Stimulated activated CD4-positive, alpha-beta T cell treated with anti-CD3 and anti-CD28 coated beads, Interleukin-12 subunit alpha, Interleukin-12 subunit beta, amount 100 ng/mL, for 24 hours (primary cell): ENCODE measurements at regions not wholly inside any gene's neighbourhood (a gene's known extent, or its start where the extent isn't known, plus 50 kb on each side); places are given as distances from the start of the nearest gene placed in this dataset.

Experiments
- DNase-seq, 2 experiments: peaks; one replicate each; pipeline ENCODE4 v3.0.0-alpha.2; 2020; ENCODE audit warnings: low read depth in 2 of 2

GRCh38 chr9:119004618-119004990 is 364.6 kb downstream of the BRINP1 start:
- no peak for DNase-seq

GRCh38 chr9:119005162-119005561 is 364.1 kb downstream of the BRINP1 start:
- DNase-seq, result no peak

- no peak for DNase-seq
These were observed 360.0 kb downstream of the BRINP1 start for GRCh38 chr9:119009249-119009648.

- no peak for DNase-seq
These were observed 349.0 kb downstream of the BRINP1 start for GRCh38 chr9:119020284-119020683.

- DNase-seq, result no peak
These were observed 348.4 kb downstream of the BRINP1 start for GRCh38 chr9:119020730-119021333.

GRCh38 chr9:119026120-119026519 is 343.1 kb downstream of the BRINP1 start:
- no peak for DNase-seq

GRCh38 chr9:119027901-119028699 is 341.1 kb downstream of the BRINP1 start:
- no peak for DNase-seq

- no peak for DNase-seq
These were observed 339.3 kb downstream of the BRINP1 start for GRCh38 chr9:119029886-119030285.

GRCh38 chr9:119033596-119033995 is 335.6 kb downstream of the BRINP1 start:
- DNase-seq, result no peak

- no peak for DNase-seq
These were observed 332.3 kb downstream of the BRINP1 start for GRCh38 chr9:119036969-119037368.

GRCh38 chr9:119043996-119044395 is 325.2 kb downstream of the BRINP1 start:
- DNase-seq, result no peak

GRCh38 chr9:119044806-119045205 is 324.4 kb downstream of the BRINP1 start:
- no peak for DNase-seq

- no peak for DNase-seq
These were observed 321.5 kb downstream of the BRINP1 start for GRCh38 chr9:119047513-119048307.

- DNase-seq, result no peak
These were observed 319.0 kb downstream of the BRINP1 start for GRCh38 chr9:119050281-119050680.

GRCh38 chr9:119052339-119053030 is 316.8 kb downstream of the BRINP1 start:
- no peak for DNase-seq

GRCh38 chr9:119053070-119053469 is 316.2 kb downstream of the BRINP1 start:
- no peak for DNase-seq

- no peak for DNase-seq
These were observed 308.4 kb downstream of the BRINP1 start for GRCh38 chr9:119060629-119061385.

GRCh38 chr9:119071636-119072035 is 297.6 kb downstream of the BRINP1 start:
- no peak for DNase-seq

GRCh38 chr9:119074017-119074416 is 295.2 kb downstream of the BRINP1 start:
- DNase-seq, result no peak

- no peak for DNase-seq
These were observed 291.2 kb downstream of the BRINP1 start for GRCh38 chr9:119078015-119078414.

GRCh38 chr9:119083673-119084072 is 285.6 kb downstream of the BRINP1 start:
- DNase-seq, result no peak
